ENCODE measurements at regions not wholly inside any gene's neighbourhood (a gene's known extent, or its start where the extent isn't known, plus 50 kb on each side); places are given as distances from the start of the nearest gene placed in this dataset.

DNA sequence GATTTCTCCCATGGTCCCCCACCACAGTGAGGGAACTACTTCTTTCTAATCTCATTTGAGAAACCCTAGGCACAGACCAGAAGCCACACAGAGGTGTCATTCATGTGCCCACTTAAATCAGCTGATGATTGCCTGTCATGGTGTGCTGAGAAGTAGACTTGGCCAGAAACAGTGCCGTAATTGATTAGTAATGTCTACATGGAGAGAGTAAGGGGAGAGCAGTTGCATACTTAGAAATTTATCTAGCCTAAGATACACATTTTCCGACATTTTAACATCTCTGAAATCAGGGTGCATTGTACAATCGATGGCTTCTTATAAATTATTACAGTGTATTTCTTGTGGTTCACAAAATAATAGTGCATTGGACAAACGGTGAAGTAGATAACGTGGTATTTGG lies 271.8 kb downstream of the IRF8 start:
- Histone ChIP-seq H4K20me1 (ENCODE audit: insufficient read depth) (no peaks in the 10 kb centered on the region), H3K36me3 (ENCODE audit: low read depth) (no peaks in the 10 kb centered on the region), H2AFZ (no peak overlapping the region), H3K9me3 (ENCODE audit: insufficient read depth, low read depth) (no peaks in the 10 kb centered on the region; the same call in 1 of the 2 replicates), H3K27ac (no peak overlapping the region), H3K4me3 (no peak overlapping the region), H3F3A (ENCODE audit: insufficient read depth, low read depth) (no peaks in the 10 kb centered on the region), H3K4me1 (replicated peaks; ENCODE audit: insufficient read depth) (no peaks in the 10 kb centered on the region), H3K79me2 (ENCODE audit: low read depth) (no peaks in the 10 kb centered on the region), H3K27me3 (ENCODE audit: insufficient read depth, low read depth) (peaks cover 58% of the 10 kb centered on the region), H3K4me2 (no peak overlapping the region), H3K9me2 (ENCODE audit: insufficient read depth) (no peaks in the 10 kb centered on the region)
- BruUV-seq (replicated peaks), result no TSS peak
- CTCF ChIA-PET, result no interaction called here
- intact Hi-C loops (cut with micrococcal nuclease; ENCODE audit: unreplicated experiment), result no loop called here
- TF ChIP-seq CTCF (conservative IDR thresholded peaks at IDR 0.05) (no peak), EZH2 (IDR thresholded peaks at IDR 0.05; ENCODE audit: low read depth) (no peak)
- POLR2A ChIA-PET (ENCODE audit: unreplicated experiment), result no interaction called here
- DNase-seq, result no peak

- Histone ChIP-seq H3K4me1 (replicated peaks; ENCODE audit: insufficient read depth) (no peaks in the 10 kb centered on the region), H2AFZ (no peak overlapping the region), H3K36me3 (ENCODE audit: low read depth) (no peaks in the 10 kb centered on the region), H3K79me2 (ENCODE audit: low read depth) (no peaks in the 10 kb centered on the region), H3K4me2 (no peak overlapping the region), H3K27ac (no peak overlapping the region), H3K9me2 (ENCODE audit: insufficient read depth) (no peaks in the 10 kb centered on the region), H3K27me3 (ENCODE audit: insufficient read depth, low read depth) (peaks cover 58% of the 10 kb centered on the region), H3K9me3 (ENCODE audit: insufficient read depth, low read depth) (no peaks in the 10 kb centered on the region; the same call in 1 of the 2 replicates), H3K4me3 (no peak overlapping the region), H3F3A (ENCODE audit: insufficient read depth, low read depth) (no peaks in the 10 kb centered on the region), H4K20me1 (ENCODE audit: insufficient read depth) (no peaks in the 10 kb centered on the region)
- TF ChIP-seq EZH2 (IDR thresholded peaks at IDR 0.05; ENCODE audit: low read depth) (no peak), CTCF (conservative IDR thresholded peaks at IDR 0.05) (no peak)
- CTCF ChIA-PET, result no interaction called here
- DNase-seq, result no peak
- POLR2A ChIA-PET (ENCODE audit: unreplicated experiment), result no interaction called here
- no TSS peak for BruUV-seq (replicated peaks)
- intact Hi-C loops (cut with micrococcal nuclease; ENCODE audit: unreplicated experiment), result no loop called here
These were observed 272.4 kb downstream of the IRF8 start for GRCh38 chr16:86171329-86171728.

DNA sequence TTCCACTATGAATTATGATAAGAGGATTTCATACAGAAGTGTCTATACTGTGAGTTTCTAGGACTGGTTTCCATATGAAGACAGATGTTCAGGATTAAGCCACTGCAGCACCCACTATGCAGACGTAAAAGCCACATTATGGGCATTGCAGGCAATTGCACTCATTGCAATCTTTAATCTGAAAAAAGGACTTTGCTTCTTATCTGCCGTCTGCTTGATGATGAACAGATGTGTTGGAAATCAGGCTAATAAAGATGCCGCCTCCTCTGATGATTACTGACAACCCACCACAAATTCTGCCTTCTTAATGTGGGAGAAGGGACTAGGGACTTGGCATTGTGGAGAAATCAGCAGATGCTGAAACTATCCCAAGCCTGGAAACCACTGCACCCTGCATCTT lies 276.9 kb downstream of the IRF8 start:
- H2AFZ ChIP-seq, result no peak overlapping the region
- DNase-seq, result no peak
- H3K79me2 ChIP-seq (ENCODE audit: low read depth), result no peaks in the 10 kb centered on the region
- CTCF ChIA-PET, result no interaction called here
- TF ChIP-seq CTCF (conservative IDR thresholded peaks at IDR 0.05) (no peak), EZH2 (IDR thresholded peaks at IDR 0.05; ENCODE audit: low read depth) (no peak)
- H3K9me2 ChIP-seq (ENCODE audit: insufficient read depth), result no peaks in the 10 kb centered on the region
- no peaks in the 10 kb centered on the region for H3K36me3 ChIP-seq (ENCODE audit: low read depth)
- no peak overlapping the region for H3K4me2 ChIP-seq
- no peaks in the 10 kb centered on the region for H3F3A ChIP-seq (ENCODE audit: insufficient read depth, low read depth)
- H4K20me1 ChIP-seq (ENCODE audit: insufficient read depth), result no peaks in the 10 kb centered on the region
- H3K4me3 ChIP-seq, result no peak overlapping the region
- POLR2A ChIA-PET (ENCODE audit: unreplicated experiment), result no interaction called here
- intact Hi-C loops (cut with micrococcal nuclease; ENCODE audit: unreplicated experiment), result no loop called here
- H3K27me3 ChIP-seq (ENCODE audit: insufficient read depth, low read depth), result peaks cover 32% of the 10 kb centered on the region
- no TSS peak for BruUV-seq (replicated peaks)
- H3K4me1 ChIP-seq (replicated peaks; ENCODE audit: insufficient read depth), result no peaks in the 10 kb centered on the region
- no peaks in the 10 kb centered on the region for H3K9me3 ChIP-seq (ENCODE audit: insufficient read depth, low read depth)
- no peak overlapping the region for H3K27ac ChIP-seq

All from PC-9 (cell line).